ENCODE measurements at regions not wholly inside any gene's neighbourhood (a gene's known extent, or its start where the extent isn't known, plus 50 kb on each side); places are given as distances from the start of the nearest gene placed in this dataset.

DNA sequence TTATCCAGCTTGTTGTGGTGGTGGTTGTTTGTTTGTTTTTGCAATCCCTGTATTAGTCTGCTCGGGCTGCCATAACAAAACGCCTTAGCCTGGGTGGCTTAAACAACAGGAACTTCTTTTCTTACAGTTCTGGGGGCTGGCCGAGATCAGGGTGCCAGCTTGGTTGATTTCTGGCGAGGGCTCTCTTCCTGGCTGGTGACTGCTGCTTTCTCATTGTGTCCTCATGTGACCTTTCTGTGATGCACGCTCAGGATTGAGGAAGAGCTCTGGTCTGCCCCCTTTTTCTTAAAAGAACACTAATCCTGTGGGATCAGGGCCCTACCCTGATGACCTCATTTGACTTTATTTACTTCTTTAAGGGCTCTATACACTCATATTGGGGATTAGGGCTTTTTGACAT lies 107.1 kb upstream of the NRP1 start:
- TF ChIP-seq, protein P1, sequence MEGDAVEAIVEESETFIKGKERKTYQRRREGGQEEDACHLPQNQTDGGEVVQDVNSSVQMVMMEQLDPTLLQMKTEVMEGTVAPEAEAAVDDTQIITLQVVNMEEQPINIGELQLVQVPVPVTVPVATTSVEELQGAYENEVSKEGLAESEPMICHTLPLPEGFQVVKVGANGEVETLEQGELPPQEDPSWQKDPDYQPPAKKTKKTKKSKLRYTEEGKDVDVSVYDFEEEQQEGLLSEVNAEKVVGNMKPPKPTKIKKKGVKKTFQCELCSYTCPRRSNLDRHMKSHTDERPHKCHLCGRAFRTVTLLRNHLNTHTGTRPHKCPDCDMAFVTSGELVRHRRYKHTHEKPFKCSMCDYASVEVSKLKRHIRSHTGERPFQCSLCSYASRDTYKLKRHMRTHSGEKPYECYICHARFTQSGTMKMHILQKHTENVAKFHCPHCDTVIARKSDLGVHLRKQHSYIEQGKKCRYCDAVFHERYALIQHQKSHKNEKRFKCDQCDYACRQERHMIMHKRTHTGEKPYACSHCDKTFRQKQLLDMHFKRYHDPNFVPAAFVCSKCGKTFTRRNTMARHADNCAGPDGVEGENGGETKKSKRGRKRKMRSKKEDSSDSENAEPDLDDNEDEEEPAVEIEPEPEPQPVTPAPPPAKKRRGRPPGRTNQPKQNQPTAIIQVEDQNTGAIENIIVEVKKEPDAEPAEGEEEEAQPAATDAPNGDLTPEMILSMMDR (conservative IDR thresholded peaks at IDR 0.05; ENCODE audit: low read depth, low read length), result no peak
- TF ChIP-seq EZH2 (IDR thresholded peaks at IDR 0.05; ENCODE audit: borderline replicate concordance, low read depth, low read length, poor library complexity, severe bottlenecking), result no peak
